Stimulated activated CD4-positive, alpha-beta T cell treated with anti-CD3 and anti-CD28 coated beads, Interleukin-1b, Interleukin-23, amount 100 ng/mL, for 48 hours (primary cell): ENCODE measurements at regions not wholly inside any gene's neighbourhood (a gene's known extent, or its start where the extent isn't known, plus 50 kb on each side); places are given as distances from the start of the nearest gene placed in this dataset.

Experiments used
- DNase-seq: peaks from one replicate; pipeline ENCODE4 v3.0.0-alpha.2; 2020

GRCh38 chr6:91428296-91428695, 841.4 kb upstream of the MAP3K7 start:
- DNase-seq: no peak

GRCh38 chr6:91420243-91420642, 833.4 kb upstream of the MAP3K7 start:
- no peak for DNase-seq

GRCh38 chr6:91415031-91415605, 828.2 kb upstream of the MAP3K7 start:
- no peak for DNase-seq

- DNase-seq: no peak
Observed at GRCh38 chr6:91412532-91412931, 825.7 kb upstream of the MAP3K7 start.

GRCh38 chr6:91407706-91408105, 820.8 kb upstream of the MAP3K7 start:
- no peak for DNase-seq

GRCh38 chr6:91392951-91393350, 806.1 kb upstream of the MAP3K7 start:
- DNase-seq: no peak

GRCh38 chr6:91387290-91388059, 800.6 kb upstream of the MAP3K7 start:
- DNase-seq: no peak

- no peak for DNase-seq
Observed at GRCh38 chr6:91386204-91386603, 799.3 kb upstream of the MAP3K7 start.

- DNase-seq: no peak
Observed at GRCh38 chr6:91383207-91383606, 796.3 kb upstream of the MAP3K7 start.

- DNase-seq: no peak
Observed at GRCh38 chr6:91376686-91377085, 789.8 kb upstream of the MAP3K7 start.

GRCh38 chr6:91366781-91367180, 779.9 kb upstream of the MAP3K7 start:
- no peak for DNase-seq

GRCh38 chr6:91358986-91359385, 772.1 kb upstream of the MAP3K7 start:
- DNase-seq: no peak

GRCh38 chr6:91352878-91353277, 766.0 kb upstream of the MAP3K7 start:
- no peak for DNase-seq

GRCh38 chr6:91352321-91352720, 765.4 kb upstream of the MAP3K7 start:
- no peak for DNase-seq

GRCh38 chr6:91350146-91350908, 763.5 kb upstream of the MAP3K7 start:
- no peak for DNase-seq

- no peak for DNase-seq
Observed at GRCh38 chr6:91341473-91341872, 754.6 kb upstream of the MAP3K7 start.

GRCh38 chr6:91340896-91341395, 754.1 kb upstream of the MAP3K7 start:
- no peak for DNase-seq

- DNase-seq: no peak
Observed at GRCh38 chr6:91337967-91338366, 751.1 kb upstream of the MAP3K7 start.

GRCh38 chr6:91330896-91331295, 744.0 kb upstream of the MAP3K7 start:
- DNase-seq: no peak

GRCh38 chr6:91328241-91328640, 741.4 kb upstream of the MAP3K7 start:
- DNase-seq: no peak

GRCh38 chr6:91324711-91325110, 737.8 kb upstream of the MAP3K7 start:
- no peak for DNase-seq

GRCh38 chr6:91317984-91318383, 731.1 kb upstream of the MAP3K7 start:
- no peak for DNase-seq

GRCh38 chr6:91317247-91317835, 730.5 kb upstream of the MAP3K7 start:
- DNase-seq: no peak
